ENCODE measurements at regions not wholly inside any gene's neighbourhood (a gene's known extent, or its start where the extent isn't known, plus 50 kb on each side); places are given as distances from the start of the nearest gene placed in this dataset.
"Not testable (repeated sequence)": the region's sequence is repeated elsewhere in the genome, so short reads cannot be mapped to it uniquely, and the experiment has no call there.

- peak; percentile 73 for DNase-seq
These were observed 211.6 kb downstream of the RAP2B start for GRCh38 chr3:153373606-153374005.

- DNase-seq, result not testable (repeated sequence)
These were observed 216.3 kb downstream of the RAP2B start for GRCh38 chr3:153378366-153378765.

DNA sequence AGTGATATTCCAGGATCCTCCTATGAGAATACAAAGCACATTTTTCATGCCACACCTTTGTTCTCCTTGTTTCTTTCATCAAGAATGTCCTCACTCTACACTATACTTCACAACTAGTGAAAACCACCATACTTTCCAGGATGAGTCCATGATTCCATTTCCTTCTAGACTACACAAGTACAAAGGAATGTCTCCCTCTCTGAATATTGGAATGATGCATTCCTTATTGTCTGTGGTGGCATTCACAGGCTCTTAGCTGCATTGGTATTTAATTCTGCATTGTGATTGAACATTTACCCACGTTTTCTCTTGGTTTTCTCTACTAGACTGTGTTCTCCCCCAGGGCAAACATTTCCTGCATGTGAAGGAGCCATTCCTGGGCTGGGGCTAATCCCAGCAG lies 217.5 kb downstream of the RAP2B start:
- DNase-seq, result no peak

GRCh38 chr3:153385343-153385742 lies 223.3 kb downstream of the RAP2B start:
- no peak for DNase-seq

GRCh38 chr3:153392363-153392762 lies 230.3 kb downstream of the RAP2B start:
- DNase-seq, result no peak

GRCh38 chr3:153394017-153394416 lies 232.0 kb downstream of the RAP2B start:
- DNase-seq, result no peak

DNA sequence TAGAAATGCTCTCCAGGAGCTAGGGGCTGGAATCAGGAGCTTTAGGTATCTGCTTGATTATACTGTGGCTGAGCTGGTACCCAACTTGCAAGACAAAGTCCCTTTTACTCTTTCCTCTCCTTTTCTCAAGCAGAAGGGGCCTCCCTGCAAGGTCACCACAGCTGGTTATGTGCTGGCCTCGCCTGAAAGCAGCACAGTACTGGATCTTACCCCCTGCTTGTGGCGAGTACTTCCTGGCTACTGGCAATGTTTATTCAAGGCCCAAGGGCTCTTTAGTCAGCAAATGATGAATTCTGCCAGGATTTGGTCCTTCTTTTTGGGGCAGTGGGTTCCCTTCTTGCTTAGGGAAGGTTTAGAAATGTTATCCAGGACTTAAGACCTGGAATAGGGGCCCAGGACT lies 234.6 kb downstream of the RAP2B start:
- DNase-seq, result no peak

- DNase-seq, result no peak
These were observed 235.8 kb downstream of the RAP2B start for GRCh38 chr3:153397794-153398193.

GRCh38 chr3:153399636-153400035 lies 237.6 kb downstream of the RAP2B start:
- DNase-seq, result no peak

- no peak for DNase-seq
These were observed 238.6 kb downstream of the RAP2B start for GRCh38 chr3:153400641-153401040.

DNA sequence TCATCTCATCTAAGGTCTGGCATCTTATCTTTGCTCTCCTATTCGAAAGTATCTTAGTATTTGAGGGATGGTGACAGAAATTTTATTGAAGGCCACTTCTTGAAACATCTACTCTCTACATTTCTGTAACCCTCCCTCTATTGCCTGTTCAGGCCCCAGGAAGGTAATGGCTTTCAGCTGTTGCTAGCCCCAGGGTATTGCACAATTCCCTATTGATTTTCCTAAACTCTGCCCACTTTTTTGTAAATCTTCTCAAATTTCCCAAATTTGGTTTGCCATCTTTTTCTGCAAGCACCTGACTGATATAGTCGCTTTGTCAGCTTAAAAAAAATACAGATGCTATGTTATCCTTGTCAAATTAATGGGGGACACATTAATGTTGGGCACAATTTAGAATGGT lies 242.1 kb downstream of the RAP2B start:
- DNase-seq, result no peak

DNA sequence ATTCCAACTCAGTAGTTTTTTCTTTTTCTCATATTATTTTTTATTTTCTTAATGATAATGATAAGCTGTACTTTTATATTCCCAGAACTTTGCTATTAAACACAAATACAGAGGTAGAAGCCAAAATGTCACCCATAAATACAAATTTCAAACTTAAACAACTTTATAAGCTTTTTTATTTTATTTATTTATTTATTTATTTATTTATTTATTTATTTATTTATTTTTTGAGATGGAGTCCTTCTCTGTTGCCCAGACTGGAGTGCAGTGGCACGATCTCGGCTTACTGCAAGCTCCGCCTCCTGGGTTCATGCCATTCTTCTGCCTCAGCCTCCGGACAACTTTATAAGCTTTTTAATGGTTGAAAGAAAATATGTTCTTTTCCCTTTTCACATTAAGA lies 243.3 kb downstream of the RAP2B start:
- not testable (repeated sequence) for DNase-seq

DNA sequence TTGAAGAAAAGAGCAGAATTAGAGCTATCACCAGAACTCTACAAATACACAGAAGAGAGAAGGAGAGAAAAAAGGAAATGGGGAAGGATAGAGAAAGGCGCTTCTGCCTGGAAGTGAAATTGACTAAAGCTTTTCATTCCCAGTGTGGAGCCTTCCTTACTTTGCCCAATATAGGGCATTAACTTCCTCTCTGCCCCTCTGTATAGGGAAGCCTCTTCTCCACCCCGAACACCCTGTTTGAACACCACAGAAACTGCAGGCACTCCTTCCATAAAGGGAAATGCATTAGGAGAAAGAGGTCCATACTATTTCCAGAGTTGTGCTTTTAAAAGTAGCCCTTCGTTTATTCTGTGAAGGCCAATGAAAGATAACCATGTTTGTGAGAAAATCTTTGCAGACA lies 248.5 kb downstream of the RAP2B start:
- DNase-seq, result no peak

- no peak for DNase-seq
These were observed 253.0 kb downstream of the RAP2B start for GRCh38 chr3:153414982-153415381.

DNA sequence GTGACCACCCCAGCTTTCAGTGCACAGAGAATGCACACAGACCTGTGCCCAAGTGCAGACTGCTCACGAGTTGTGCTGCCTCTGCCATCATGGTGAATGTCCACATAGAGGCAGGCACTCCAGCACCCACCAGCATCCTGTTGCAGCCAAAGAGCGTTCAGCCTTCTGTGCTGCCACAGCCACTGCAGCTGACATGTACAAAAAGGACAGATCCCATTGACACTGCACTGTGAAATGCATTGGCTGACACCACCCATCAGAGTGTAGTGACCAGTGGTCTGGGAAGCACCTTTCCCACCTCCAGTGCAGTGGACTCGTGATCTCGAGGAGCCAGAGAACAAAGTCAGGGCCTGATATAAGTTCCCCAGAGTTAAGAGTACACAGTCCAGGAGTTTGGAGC lies 260.3 kb downstream of the RAP2B start:
- DNase-seq, result no peak

GRCh38 chr3:153423820-153424219 lies 261.8 kb downstream of the RAP2B start:
- not testable (repeated sequence) for DNase-seq

DNA sequence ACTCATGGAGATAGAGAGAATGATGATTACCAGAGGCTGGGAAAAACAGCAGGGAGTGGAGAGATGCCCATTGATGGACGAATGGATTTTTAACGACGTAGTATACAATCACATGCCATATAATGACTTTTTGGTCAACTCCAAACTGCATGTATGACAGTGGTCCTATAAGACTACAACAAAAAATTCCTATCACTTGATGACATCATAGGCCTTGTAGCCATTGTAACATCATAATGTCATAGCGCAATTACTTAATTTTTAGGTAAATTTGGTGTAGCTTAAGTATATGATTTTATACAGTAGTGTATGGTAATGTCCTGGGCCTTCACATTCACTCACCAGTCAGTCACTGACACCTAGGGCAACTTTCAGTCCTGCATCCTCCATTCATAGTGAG lies 264.3 kb downstream of the RAP2B start:
- no peak for DNase-seq

GRCh38 chr3:153426803-153427202 lies 264.8 kb downstream of the RAP2B start:
- no peak for DNase-seq

- no peak for DNase-seq
These were observed 267.8 kb downstream of the RAP2B start for GRCh38 chr3:153429821-153430220.

- DNase-seq, result no peak
These were observed 269.1 kb downstream of the RAP2B start for GRCh38 chr3:153431076-153431475.

DNA sequence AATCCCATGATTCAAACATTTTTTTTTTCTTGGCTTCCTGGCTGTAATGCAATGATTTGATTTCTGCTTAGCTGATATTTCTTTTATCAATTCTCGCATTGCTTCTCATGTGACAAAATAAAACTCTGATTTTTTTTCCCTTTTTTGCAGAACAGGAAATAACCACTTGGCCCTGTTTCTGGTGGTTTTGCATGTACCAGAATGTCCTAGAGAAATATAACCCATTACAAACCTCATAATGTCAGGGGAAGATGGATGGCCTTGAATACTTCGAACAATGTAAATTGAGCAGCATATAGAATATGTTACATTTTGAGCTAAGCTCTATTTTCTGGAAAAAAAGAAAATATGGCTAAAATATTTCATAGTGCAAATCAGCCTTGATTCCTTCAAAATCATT lies 275.6 kb downstream of the RAP2B start:
- DNase-seq, result no peak

- no peak for DNase-seq
These were observed 276.2 kb downstream of the RAP2B start for GRCh38 chr3:153438271-153438670.

- no peak for DNase-seq
These were observed 277.8 kb downstream of the RAP2B start for GRCh38 chr3:153439780-153440179.

GRCh38 chr3:153440311-153440710 lies 278.3 kb downstream of the RAP2B start:
- DNase-seq, result no peak

DNA sequence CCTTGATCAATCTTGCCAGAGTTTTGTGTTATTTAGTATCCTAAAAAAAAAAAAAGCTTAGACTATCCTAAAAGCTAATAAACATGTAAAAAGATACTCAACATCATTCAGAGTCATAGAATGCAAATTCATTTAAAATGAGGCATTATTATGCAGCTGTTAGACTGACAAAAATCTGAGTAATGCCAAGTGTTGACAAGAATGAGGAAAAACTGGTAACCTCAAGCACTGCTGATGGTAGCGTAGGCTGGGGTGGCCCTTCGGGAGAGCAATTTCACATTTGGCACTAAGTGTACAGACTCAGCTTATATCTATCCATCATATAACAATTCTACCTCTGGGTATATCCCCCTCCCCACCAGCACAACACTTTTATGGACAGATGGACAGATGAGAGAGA lies 280.4 kb downstream of the RAP2B start:
- DNase-seq, result no peak

Measured in GDM1 (cell line).